K562 (cell line): ENCODE measurements at regions not wholly inside any gene's neighbourhood (a gene's known extent, or its start where the extent isn't known, plus 50 kb on each side); places are given as distances from the start of the nearest gene placed in this dataset.

Source experiments
- ATAC-seq: fragments of 200-7000 bp; cut with Tn5 transposase; 3 replicates; pipeline ENCODE4 v1.9.1; 2020; ENCODE audit warnings: moderate library complexity
- BruUV-seq: library from RNA; stranded (reverse); fragments of 400-500 nt; replicated peaks from 2 replicates; lab custom pipeline; 2021; lab: Mats Ljungman, UMichigan
- CTCF ChIA-PET: fragments of 300-600 bp; formaldehyde crosslinking; extraction: SDS; loops from one replicate; lab custom pipeline; 2021; ENCODE audit warnings: low intra/inter-chr PET ratio; lab: Yijun Ruan, JAX
- POLR2A ChIA-PET: fragments of 300-600, 350-650 bp; sonication (Branson Sonifier 250); formaldehyde crosslinking; extraction: SDS; loops from one replicate; lab custom pipeline; 2021; ENCODE audit warnings: antibody characterized with exemption, inconsistent platforms; lab: Yijun Ruan, JAX
- DNase-seq, 4 experiments: peaks; one replicate each; pipeline versions ENCODE4 v3.0.0 to v3.0.0-alpha.2; 2011 to 2018; ENCODE audit warnings: low spot score in 3 of 4, mixed read lengths in 3 of 4; ENCODE audit errors: extremely low read depth in 1 of 4
- FAIRE-seq: peaks from 2 replicates; lab custom pipeline; 2011; peaks lifted over from hg19 to GRCh38; lab: Jason Lieb, UNC
- H2AFZ ChIP-seq: 2 replicates; pipeline ENCODE4 v1.6.0; 2011; ENCODE audit warnings: low read depth, low read length, control low read depth, inconsistent platforms
- H3K27ac ChIP-seq: fragments of 200-600 bp; 3 replicates; pipeline ENCODE4 v1.8.0; 2011; ENCODE audit warnings: low read depth, mild to moderate bottlenecking, control low read depth, inconsistent platforms, low read length, moderate library complexity, mixed read lengths; ENCODE audit errors: extremely low read depth
- H3K27me3 ChIP-seq, 2 experiments: fragments of 300-600 bp in 1 of 2; 2 replicates in 1 of 2; 3 replicates in 1 of 2; pipeline versions ENCODE4 v1.6.0 to v1.8.0; 2011; ENCODE audit warnings: inconsistent platforms in 2 of 2, low read length in 2 of 2, mild to moderate bottlenecking in 1 of 2, mixed read lengths in 1 of 2, moderate library complexity in 1 of 2; ENCODE audit not compliant: control insufficient read depth in 2 of 2, insufficient read depth in 2 of 2
- H3K36me3 ChIP-seq: fragments of 300-600 bp; 3 replicates; pipeline ENCODE4 v1.8.0; 2011; ENCODE audit warnings: mild to moderate bottlenecking, low read length, inconsistent platforms; ENCODE audit not compliant: control insufficient read depth, insufficient read depth
- H3K4me1 ChIP-seq, 2 experiments: fragments of 200-600 bp in 1 of 2; replicated peaks in 1 of 2; 2 replicates in 1 of 2; 3 replicates in 1 of 2; pipeline versions ENCODE4 v1.5.1 to v1.8.0; 2011; ENCODE audit warnings: inconsistent platforms in 2 of 2, low read length in 2 of 2, mild to moderate bottlenecking in 1 of 2, mixed read lengths in 1 of 2, moderate library complexity in 1 of 2; ENCODE audit not compliant: control insufficient read depth in 2 of 2, insufficient read depth in 2 of 2
- H3K4me2 ChIP-seq: 2 replicates; pipeline ENCODE4 v1.6.1; 2011; ENCODE audit warnings: low read length, control low read depth, inconsistent platforms, mixed read lengths; ENCODE audit not compliant: insufficient read depth
- H3K4me3 ChIP-seq: fragments of 200-600 bp; sonication (generic), shearing (Covaris generic); 2 replicates; pipeline ENCODE4 v1.5.1; 2016; ENCODE audit warnings: control low read depth, inconsistent platforms
- H3K79me2 ChIP-seq: fragments of 200-600 bp; 3 replicates; pipeline ENCODE4 v1.8.0; 2011; ENCODE audit warnings: low read length, inconsistent platforms; ENCODE audit not compliant: control insufficient read depth, insufficient read depth
- H3K9ac ChIP-seq, 2 experiments: 2 replicates each; pipeline versions ENCODE4 v1.6.0 to v1.6.1; 2011; ENCODE audit warnings: low read depth in 2 of 2, low read length in 2 of 2, control low read depth in 1 of 2, inconsistent platforms in 1 of 2, mild to moderate bottlenecking in 1 of 2, mixed read lengths in 1 of 2; ENCODE audit not compliant: insufficient read depth in 1 of 2
- H3K9me1 ChIP-seq: one replicate; pipeline ENCODE4 v1.6.0; 2011; ENCODE audit warnings: inconsistent platforms, mild to moderate bottlenecking, low read length, moderate library complexity; ENCODE audit not compliant: control insufficient read depth, insufficient read depth
- H3K9me3 ChIP-seq: replicated peaks from 2 replicates; pipeline ENCODE4 v1.5.1; 2011; ENCODE audit warnings: low read depth, low read length, inconsistent platforms; ENCODE audit not compliant: control insufficient read depth, insufficient read depth
- H4K20me1 ChIP-seq: replicated peaks from 2 replicates; pipeline ENCODE4 v1.6.1; 2011; ENCODE audit warnings: low read length, inconsistent platforms, mixed read lengths; ENCODE audit not compliant: control insufficient read depth, insufficient read depth
- ATF3 ChIP-seq, 2 experiments: fragments of 450-650 bp in 1 of 2; sonication (generic) in 1 of 2; formaldehyde crosslinking in 1 of 2; IDR thresholded peaks in 1 of 2; conservative IDR thresholded peaks in 1 of 2; 2 replicates each; pipeline versions ENCODE4 v1.6.1 to v1.8.1; 2016 to 2023; ENCODE audit warnings: mild to moderate bottlenecking in 2 of 2, moderate library complexity in 2 of 2, inconsistent platforms in 1 of 2, missing genetic modification reagents in 1 of 2
- E2F5 ChIP-seq: sonication (generic); formaldehyde crosslinking; IDR thresholded peaks from 2 replicates; pipeline ENCODE4 v1.8.0; 2022; ENCODE audit warnings: mild to moderate bottlenecking, missing genetic modification reagents
- HNRNPK ChIP-seq: fragments of 200-400 bp; formaldehyde crosslinking; IDR thresholded peaks from one replicate; pipeline ENCODE4 v1.6.1; 2018; ENCODE audit warnings: mild to moderate bottlenecking, low read depth, low read length; ENCODE audit not compliant: poor library complexity, severe bottlenecking
- L3MBTL2 ChIP-seq: fragments of 450-650 bp; IDR thresholded peaks from 2 replicates; pipeline ENCODE4 v1.6.1; 2016; ENCODE audit warnings: mild to moderate bottlenecking, moderate library complexity
- STAG1 ChIP-seq: sonication (generic); formaldehyde crosslinking; IDR thresholded peaks from 2 replicates; pipeline ENCODE4 v1.5.0; 2020; ENCODE audit warnings: missing genetic modification reagents, borderline replicate concordance
- ZBTB2 ChIP-seq: fragments of 450-650 bp; IDR thresholded peaks from 2 replicates; pipeline ENCODE4 v1.6.1; 2016; ENCODE audit warnings: antibody characterized with exemption
- ZKSCAN3 ChIP-seq: fragments of 250-450 bp; sonication (Bioruptor Pico); IDR thresholded peaks from 2 replicates; pipeline ENCODE4 v1.4.0; 2020
- WGBS: fragments of 100-300 bp; shearing (Covaris generic); methylation state at CpG from one replicate; pipeline ENCODE4 v1.1.6; 2016; ENCODE audit warnings: low coverage, mixed read lengths; ENCODE audit not compliant: insufficient coverage; ENCODE audit errors: missing lambda C conversion rate; 5-methylcytosine and 5-hydroxymethylcytosine counted together
- in situ Hi-C: fragments of 300-500 bp; cut with MboI; formaldehyde crosslinking; loops from 4 replicates; pipeline ENCODE4 v1.15.0; 2018; ENCODE audit warnings: inconsistent platforms, mixed read lengths
- intact Hi-C: fragments of 100-400 bp; cut with micrococcal nuclease; formaldehyde crosslinking; loops from 2 replicates; pipeline ENCODE4 v1.14.2; 2022

- no peak overlapping the region for H3K4me2 ChIP-seq
- BruUV-seq, result no TSS peak
- ChIA-PET CTCF (no interaction called here), POLR2A (no interaction called here)
- no peak overlapping the region for H3K9ac ChIP-seq
- DNase-seq (no peak), FAIRE-seq (no peak), ATAC-seq (no peak)
- no peaks in the 10 kb centered on the region for H3K4me1 ChIP-seq
- in situ Hi-C loops, result no loop called here
- 0% methylated on average over 1 of the region's 1 CpG for WGBS
- no peaks in the 10 kb centered on the region for H3K79me2 ChIP-seq
- H2AFZ ChIP-seq, result no peak overlapping the region
- H3K4me3 ChIP-seq, result no peak overlapping the region
- no peaks in the 10 kb centered on the region for H3K36me3 ChIP-seq
- no peaks in the 10 kb centered on the region for H3K9me1 ChIP-seq
- no peak overlapping the region for H3K27ac ChIP-seq
- peaks cover 0 to 2% of the 10 kb centered on the region in 2 experiments; a peak in 1 of 5 replicates for H3K27me3 ChIP-seq
- no peaks in the 10 kb centered on the region for H3K9me3 ChIP-seq
- intact Hi-C loops, result no loop called here
- TF ChIP-seq HNRNPK, result no peak
- TF ChIP-seq ATF3 (IDR thresholded peaks at IDR 0.05), result peak; percentile 39; the same call in 1 of the 2 replicates
- TF ChIP-seq ATF3 (CRISPR knock-in tag; conservative IDR thresholded peaks at IDR 0.05), result no peak
- peak; percentile 21; the same call in 1 of the 2 replicates for TF ChIP-seq ZKSCAN3 (CRISPR knock-in tag)
- no peak for TF ChIP-seq E2F5 (CRISPR knock-in tag)
- no peak for TF ChIP-seq STAG1
- 0 out of 2 replicates have a peak, but pooled peaks have one; percentile 21 for TF ChIP-seq L3MBTL2
- TF ChIP-seq ZBTB2, result no peak
- H4K20me1 ChIP-seq, result no peaks in the 10 kb centered on the region
Measured at GRCh38 chr5:36790847-36791246, 85.7 kb upstream of the NIPBL start.
